Jurkat, Clone E6-1 (cell line): ENCODE measurements at regions not wholly inside any gene's neighbourhood (a gene's known extent, or its start where the extent isn't known, plus 50 kb on each side); places are given as distances from the start of the nearest gene placed in this dataset.

Source experiments
- DNase-seq: peaks from one replicate; pipeline ENCODE4 v3.0.0-alpha.2; 2011; ENCODE audit warnings: low read depth, low spot score
- H3K4me3 ChIP-seq: 2 replicates; pipeline ENCODE4 v1.5.1; 2011; ENCODE audit warnings: mild to moderate bottlenecking, low read length, control low read depth, moderate library complexity

- DNase-seq: no peak
- no peak overlapping the region for H3K4me3 ChIP-seq
Observed at GRCh38 chr2:195009202-195009601, 647.8 kb upstream of the SLC39A10 start.

- no peak for DNase-seq
- no peak overlapping the region for H3K4me3 ChIP-seq
Observed at GRCh38 chr2:195006856-195007255, 650.2 kb upstream of the SLC39A10 start.

GRCh38 chr2:195003881-195004471 is 653.0 kb upstream of the SLC39A10 start:
- DNase-seq: no peak
- no peak overlapping the region for H3K4me3 ChIP-seq

- no peak overlapping the region for H3K4me3 ChIP-seq
- DNase-seq: no peak
Observed at GRCh38 chr2:195001924-195002323, 655.1 kb upstream of the SLC39A10 start.

GRCh38 chr2:194999771-195000170 is 657.3 kb upstream of the SLC39A10 start:
- no peak for DNase-seq
- H3K4me3 ChIP-seq: no peak overlapping the region

GRCh38 chr2:194992648-194993047 is 664.4 kb upstream of the SLC39A10 start:
- no peak overlapping the region for H3K4me3 ChIP-seq
- no peak for DNase-seq

- no peak for DNase-seq
- H3K4me3 ChIP-seq: no peak overlapping the region
Observed at GRCh38 chr2:194985258-194985657, 671.8 kb upstream of the SLC39A10 start.

GRCh38 chr2:194962254-194962653 is 694.8 kb upstream of the SLC39A10 start:
- H3K4me3 ChIP-seq: no peak overlapping the region
- no peak for DNase-seq

- DNase-seq: no peak
- no peak overlapping the region for H3K4me3 ChIP-seq
Observed at GRCh38 chr2:194954218-194954617, 702.8 kb upstream of the SLC39A10 start.

GRCh38 chr2:194946826-194947225 is 710.2 kb upstream of the SLC39A10 start:
- no peak for DNase-seq
- H3K4me3 ChIP-seq: no peak overlapping the region

GRCh38 chr2:194938066-194938465 is 719.0 kb upstream of the SLC39A10 start:
- no peak for DNase-seq
- H3K4me3 ChIP-seq: no peak overlapping the region

- no peak overlapping the region for H3K4me3 ChIP-seq
- no peak for DNase-seq
Observed at GRCh38 chr2:194927489-194927888, 729.5 kb upstream of the SLC39A10 start.

GRCh38 chr2:194926873-194927272 is 730.2 kb upstream of the SLC39A10 start:
- no peak overlapping the region for H3K4me3 ChIP-seq
- no peak for DNase-seq

- no peak overlapping the region for H3K4me3 ChIP-seq
- no peak for DNase-seq
Observed at GRCh38 chr2:194925742-194926141, 731.3 kb upstream of the SLC39A10 start.

GRCh38 chr2:194917519-194917918 is 739.5 kb upstream of the SLC39A10 start:
- no peak for DNase-seq
- no peak overlapping the region for H3K4me3 ChIP-seq

GRCh38 chr2:194915485-194915884 is 741.5 kb upstream of the SLC39A10 start:
- no peak overlapping the region for H3K4me3 ChIP-seq
- DNase-seq: no peak

GRCh38 chr2:194907569-194907968 is 749.5 kb upstream of the SLC39A10 start:
- no peak overlapping the region for H3K4me3 ChIP-seq
- no peak for DNase-seq

GRCh38 chr2:194896871-194897270 is 760.2 kb upstream of the SLC39A10 start:
- H3K4me3 ChIP-seq: no peak overlapping the region
- DNase-seq: no peak

GRCh38 chr2:194883711-194884110 is 773.3 kb upstream of the SLC39A10 start:
- DNase-seq: no peak
- no peak overlapping the region for H3K4me3 ChIP-seq

- no peak overlapping the region for H3K4me3 ChIP-seq
- no peak for DNase-seq
Observed at GRCh38 chr2:194870974-194871535, 786.0 kb upstream of the SLC39A10 start.

- no peak overlapping the region for H3K4me3 ChIP-seq
- DNase-seq: peak; percentile 1
Observed at GRCh38 chr2:194867328-194867727, 789.7 kb upstream of the SLC39A10 start.
